ENCODE measurements at regions not wholly inside any gene's neighbourhood (a gene's known extent, or its start where the extent isn't known, plus 50 kb on each side); places are given as distances from the start of the nearest gene placed in this dataset.

- H3K14ac ChIP-seq (ENCODE audit: insufficient read depth, low read length): no peak overlapping the region
- H3K9me3 ChIP-seq (ENCODE audit: control insufficient read depth, low read depth, low read length): no peaks in the 10 kb centered on the region
- no CpG with 5 or more reads among the region's 1 CpG for WGBS (ENCODE audit: extremely low coverage, insufficient read length, low lambda C conversion rate)
- H2AK5ac ChIP-seq (ENCODE audit: insufficient read length, low read length): no peak overlapping the region
- H3K79me1 ChIP-seq (ENCODE audit: insufficient read depth, low read depth, low read length, poor library complexity, severe bottlenecking): no peaks in the 10 kb centered on the region
- no peak overlapping the region for H3K56ac ChIP-seq (ENCODE audit: insufficient read length, low read depth, low read length)
- no peak overlapping the region for H4K8ac ChIP-seq (replicated peaks; ENCODE audit: insufficient read length, low read depth, low read length)
- H4K20me1 ChIP-seq (ENCODE audit: control insufficient read depth, insufficient read depth, insufficient read length): no peaks in the 10 kb centered on the region
- no peak overlapping the region for H3K18ac ChIP-seq (ENCODE audit: insufficient read length, low read depth, low read length)
- no peak overlapping the region for H3K4ac ChIP-seq (ENCODE audit: low read depth, low read length)
- no peak overlapping the region for H2BK120ac ChIP-seq (ENCODE audit: low read depth, low read length, poor library complexity, severe bottlenecking)
- no peak overlapping the region for H4K91ac ChIP-seq (ENCODE audit: insufficient read length, low read depth, low read length)
- no peak for DNase-seq
- H3K36me3 Mint-ChIP-seq (ENCODE audit: insufficient read depth in 1 of 3, low read depth in 3 of 3): no peaks in the 10 kb centered on the region; a peak in 1 of 7 replicates
- H3K27ac Mint-ChIP-seq: no peak overlapping the region
- no peak overlapping the region for H2BK12ac ChIP-seq (ENCODE audit: insufficient read length, low read depth, low read length)
- H3K27me3 Mint-ChIP-seq (ENCODE audit: low read depth): no peaks in the 10 kb centered on the region
- H2BK15ac ChIP-seq (ENCODE audit: low read depth, low read length): no peak overlapping the region
- H3T11ph ChIP-seq (ENCODE audit: low read length): no peak overlapping the region
- H3K79me2 ChIP-seq (ENCODE audit: insufficient read depth, low read length): no peaks in the 10 kb centered on the region
- no peak overlapping the region for H2BK5ac ChIP-seq (ENCODE audit: insufficient read length, low read length)
- H3K4me3 Mint-ChIP-seq: no peak overlapping the region
- H3K4me1 Mint-ChIP-seq: peaks cover 12 to 13% of the 10 kb centered on the region in 2 experiments
- no peaks in the 10 kb centered on the region for H3K23me2 ChIP-seq (ENCODE audit: insufficient read length, low read depth, low read length, poor library complexity, severe bottlenecking)
- no peak overlapping the region for H2AFZ ChIP-seq (ENCODE audit: low read length)
- no peaks in the 10 kb centered on the region for H3K27me3 ChIP-seq (ENCODE audit: insufficient read depth, low read length)
- no peak overlapping the region for H4K5ac ChIP-seq (ENCODE audit: insufficient read length, low read depth, low read length)
- H2BK20ac ChIP-seq (ENCODE audit: low read depth, low read length, poor library complexity, severe bottlenecking): no peak overlapping the region
- H3K27ac ChIP-seq (ENCODE audit: insufficient read length, low read depth, low read length): no peak overlapping the region
- H3K9ac ChIP-seq (ENCODE audit: extremely low read depth, insufficient read length, low read length): no peak overlapping the region
- H3K4me2 ChIP-seq (ENCODE audit: insufficient read depth, insufficient read length, low read length): no peak overlapping the region
- H3K4me1 ChIP-seq (ENCODE audit: insufficient read depth, low read length): no peaks in the 10 kb centered on the region; the same call in 1 of the 2 replicates
- H3K23ac ChIP-seq (ENCODE audit: insufficient read length, low read depth, low read length): no peak overlapping the region
- no peaks in the 10 kb centered on the region for H3K9me3 Mint-ChIP-seq
- TF ChIP-seq CTCF (conservative IDR thresholded peaks at IDR 0.05): no peak
Measured at GRCh38 chr12:97854477-97854876, 391.9 kb downstream of the RMST start.

Measured in H9 (cell line).